ENCODE measurements at regions not wholly inside any gene's neighbourhood (a gene's known extent, or its start where the extent isn't known, plus 50 kb on each side); places are given as distances from the start of the nearest gene placed in this dataset.

DNA sequence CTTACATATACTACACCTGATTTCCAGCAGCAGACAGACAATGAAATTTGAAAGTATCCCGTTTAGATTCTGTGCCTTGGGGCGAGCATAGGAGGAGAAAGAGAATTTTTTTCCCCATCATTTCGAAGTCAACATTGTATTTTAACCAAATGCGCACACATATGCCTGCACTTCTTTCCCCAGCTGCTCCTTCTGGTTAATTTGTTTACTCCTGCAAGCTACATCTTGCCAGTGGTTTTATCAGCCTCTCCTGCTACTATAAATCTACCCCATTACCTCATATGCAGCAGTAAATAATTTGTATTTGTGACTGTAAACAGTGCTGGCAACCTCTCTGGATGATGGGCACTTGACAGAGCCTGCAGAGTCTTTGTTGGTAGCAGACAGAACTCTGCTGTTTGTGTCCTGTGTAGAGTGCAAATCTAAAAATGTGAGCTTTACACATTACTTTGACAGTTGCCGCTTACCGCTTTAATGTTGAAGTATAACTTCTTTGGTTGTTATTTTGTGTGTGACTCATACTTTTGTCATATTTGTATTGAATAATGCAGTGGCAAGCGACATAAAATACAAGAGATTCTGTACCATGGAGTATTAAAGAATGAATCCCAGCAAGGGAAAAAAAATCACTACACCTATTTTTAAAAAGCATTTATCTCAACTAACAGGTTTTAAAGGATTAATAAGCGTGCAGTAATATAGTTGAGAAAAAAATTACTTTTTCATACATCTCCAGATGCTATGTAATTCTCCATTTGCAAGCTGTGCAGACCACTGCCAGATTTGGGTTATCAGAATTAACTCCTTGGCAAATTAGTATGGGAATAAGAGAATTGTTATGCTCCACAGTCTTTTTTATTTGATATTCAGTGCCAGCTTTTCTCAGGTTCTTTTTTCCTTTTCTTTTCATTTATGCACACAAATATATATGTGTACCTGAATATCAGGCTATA lies 536.8 kb downstream of the XIRP2 start:
- DNase-seq, result no peak

DNA sequence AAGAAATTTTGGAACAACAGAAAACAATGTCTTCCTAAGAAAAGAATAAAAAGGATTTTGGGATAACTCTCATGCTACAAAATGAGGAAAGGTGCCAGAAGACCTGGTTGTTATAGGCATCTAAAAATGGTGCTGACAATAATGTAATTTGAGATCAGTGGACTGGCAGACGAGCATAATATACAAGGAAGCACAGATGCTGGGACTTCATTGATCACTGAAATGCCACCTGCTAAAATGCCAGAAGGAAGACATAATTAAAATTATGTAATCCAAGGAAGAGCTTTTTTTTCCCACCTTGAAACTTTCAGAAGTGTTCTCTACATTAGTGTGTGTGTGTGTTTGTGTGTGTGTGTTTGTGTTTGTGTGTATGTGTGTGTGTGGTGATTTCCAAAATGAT lies 535.9 kb downstream of the XIRP2 start:
- no peak for DNase-seq

DNA sequence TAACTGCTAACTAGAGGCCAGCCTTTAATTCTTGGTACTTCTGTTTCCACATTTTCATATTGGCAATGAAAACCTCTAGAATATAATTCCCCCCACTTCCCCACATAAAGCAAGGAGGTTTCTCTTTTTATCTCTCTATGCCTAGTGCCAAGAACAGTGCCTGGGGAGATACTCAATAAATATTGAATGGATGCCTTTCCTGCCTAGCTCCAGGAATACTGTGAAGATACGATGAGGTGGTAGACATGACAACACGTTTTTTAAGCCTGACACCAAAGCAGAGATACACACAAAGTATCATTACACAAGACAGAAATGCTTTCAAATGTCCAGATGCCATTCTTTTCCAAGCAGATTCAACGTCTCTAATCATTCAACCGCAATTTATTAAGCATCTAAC lies 535.5 kb downstream of the XIRP2 start:
- DNase-seq, result no peak

DNA sequence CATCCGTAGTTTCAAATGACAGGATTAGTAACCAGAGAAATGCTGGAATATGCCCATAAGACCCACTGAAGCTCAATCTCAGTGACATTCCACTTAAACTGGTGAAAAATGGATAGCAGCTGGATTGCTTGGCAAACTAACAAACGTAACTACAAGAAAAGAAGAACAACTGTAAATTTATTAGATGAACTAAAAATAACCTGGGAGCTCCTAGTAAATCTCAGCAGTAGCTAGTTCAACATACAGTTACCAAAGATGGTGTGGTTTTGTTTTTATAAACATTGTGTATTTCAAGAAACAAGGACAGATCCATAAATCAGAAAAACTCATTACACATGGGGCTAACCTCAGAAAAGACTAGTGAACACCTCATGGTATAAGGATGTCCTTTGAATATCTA lies 531.9 kb downstream of the XIRP2 start:
- DNase-seq, result peak; percentile 5 to 15

DNA sequence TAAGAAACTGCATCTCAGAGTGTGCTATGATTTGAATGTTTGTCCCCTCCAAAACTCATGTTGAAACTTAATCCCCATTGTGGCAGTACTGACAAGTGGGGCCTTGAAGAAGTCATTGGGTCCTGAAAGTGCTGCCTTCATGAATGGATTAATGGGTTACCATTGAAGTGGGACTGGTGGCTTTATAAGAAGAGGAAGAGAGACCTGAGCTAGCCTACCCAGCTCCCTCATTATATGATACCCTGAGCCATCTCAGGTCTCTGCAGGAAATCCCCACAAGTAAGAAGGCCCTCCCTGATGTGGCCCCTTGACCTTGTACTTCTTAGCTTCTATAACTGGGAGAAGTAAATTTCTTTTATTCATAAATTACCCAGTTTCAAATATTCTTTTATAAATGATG lies 526.8 kb downstream of the XIRP2 start:
- no peak for DNase-seq

DNA sequence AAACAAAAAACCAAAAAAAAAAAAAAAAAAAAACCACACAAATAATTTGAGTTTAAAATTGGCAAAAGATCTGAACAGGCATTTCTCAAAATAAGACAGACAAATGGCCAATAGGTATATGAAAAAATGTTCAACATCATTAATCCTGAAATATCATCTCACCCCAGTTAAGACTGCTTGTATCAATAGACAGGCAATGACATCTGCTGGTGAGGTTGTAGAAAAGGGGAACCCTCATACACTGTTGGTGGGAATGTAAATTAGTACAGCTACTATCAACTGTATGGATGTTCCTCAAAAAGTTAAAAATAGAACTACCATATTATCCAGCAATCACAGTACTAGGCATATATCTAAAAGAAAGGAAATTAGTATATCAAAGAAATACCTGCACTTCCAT lies 523.1 kb downstream of the XIRP2 start:
- DNase-seq, result no peak

DNA sequence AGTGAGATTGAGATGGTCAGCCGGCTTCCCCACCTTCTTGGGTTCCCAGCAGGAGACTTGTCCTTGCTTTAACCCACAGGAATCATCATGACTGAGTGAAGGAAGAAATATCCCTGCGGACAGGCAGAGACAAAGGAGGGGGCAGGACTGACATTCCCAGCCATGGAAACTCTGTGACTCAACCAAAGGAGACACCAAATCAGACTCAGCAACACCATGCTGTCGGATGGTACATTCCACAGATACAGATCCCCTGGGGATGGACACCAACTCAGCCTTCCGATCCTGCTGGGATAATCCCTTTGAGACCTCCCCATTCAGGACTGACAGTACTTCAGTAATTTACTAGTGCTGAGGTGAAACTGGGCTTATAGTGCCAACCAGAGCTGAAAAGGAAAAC lies 518.3 kb downstream of the XIRP2 start:
- DNase-seq, result no peak

DNA sequence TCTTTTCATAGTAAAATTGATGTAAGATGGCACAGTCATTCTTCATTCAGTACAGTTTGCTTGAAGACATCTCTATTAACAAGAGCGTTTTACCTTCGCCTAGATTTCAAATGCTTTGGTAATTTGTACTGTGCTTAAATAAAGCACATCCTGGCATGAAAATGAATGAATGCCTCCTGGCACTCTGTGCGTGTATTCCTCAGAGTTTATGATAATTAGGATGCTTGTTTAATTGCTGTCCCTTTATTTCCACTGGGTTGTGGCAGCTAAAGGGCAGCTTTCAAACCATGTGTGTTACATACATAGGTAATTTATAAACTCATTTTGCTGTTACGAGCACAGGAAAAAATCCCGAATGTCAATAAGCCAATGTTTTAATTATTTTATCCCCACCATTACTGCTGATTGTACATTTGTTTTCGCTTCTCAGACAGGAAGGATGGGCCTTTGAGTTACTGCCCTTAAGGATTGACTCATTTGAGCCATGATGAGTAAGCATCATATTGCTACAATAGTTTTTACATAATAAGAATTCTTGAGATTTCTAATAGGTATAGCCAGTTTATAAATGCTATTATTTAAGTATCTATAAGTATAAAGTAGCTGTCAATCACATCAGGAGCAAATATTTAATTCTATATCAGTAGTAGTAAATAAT lies 516.5 kb downstream of the XIRP2 start:
- DNase-seq, result no peak

DNA sequence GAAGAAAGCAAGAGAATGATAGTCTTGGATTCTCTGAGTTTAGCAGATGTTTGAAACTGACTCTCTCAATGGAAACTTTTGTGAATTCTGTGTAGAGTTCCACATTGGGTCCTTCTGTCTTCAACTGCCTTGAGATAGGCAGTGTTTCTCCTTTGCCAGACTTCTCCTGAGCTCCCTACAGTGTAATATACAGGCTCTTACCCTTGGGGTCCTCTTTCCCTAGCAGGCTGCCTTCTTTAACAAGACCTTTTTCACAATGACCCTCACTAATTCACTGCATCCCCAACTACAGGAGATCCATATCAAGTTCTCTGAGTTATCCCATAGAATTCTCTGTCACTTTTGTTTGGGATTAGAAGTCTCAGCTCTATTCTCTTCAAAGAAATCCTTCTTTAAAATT lies 513.0 kb downstream of the XIRP2 start:
- DNase-seq, result no peak

DNA sequence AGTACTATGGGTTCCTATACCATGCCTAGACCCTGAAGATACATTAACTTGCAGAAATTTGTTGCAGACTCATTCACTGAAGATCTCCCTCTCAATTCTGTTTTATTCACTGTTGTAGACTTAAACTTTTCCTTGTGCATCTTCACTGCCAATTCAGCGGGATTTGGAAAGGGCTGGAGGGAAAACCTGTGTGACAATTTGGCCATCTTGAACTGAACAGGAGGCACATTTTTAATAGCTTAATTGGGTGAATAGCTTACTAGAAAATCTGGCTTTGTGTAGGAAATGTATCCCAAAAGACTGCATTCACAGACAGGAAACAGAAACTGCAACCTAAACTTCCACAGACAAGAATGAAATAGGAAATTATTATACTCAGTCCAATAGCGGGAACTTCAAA lies 512.3 kb downstream of the XIRP2 start:
- DNase-seq, result no peak

DNA sequence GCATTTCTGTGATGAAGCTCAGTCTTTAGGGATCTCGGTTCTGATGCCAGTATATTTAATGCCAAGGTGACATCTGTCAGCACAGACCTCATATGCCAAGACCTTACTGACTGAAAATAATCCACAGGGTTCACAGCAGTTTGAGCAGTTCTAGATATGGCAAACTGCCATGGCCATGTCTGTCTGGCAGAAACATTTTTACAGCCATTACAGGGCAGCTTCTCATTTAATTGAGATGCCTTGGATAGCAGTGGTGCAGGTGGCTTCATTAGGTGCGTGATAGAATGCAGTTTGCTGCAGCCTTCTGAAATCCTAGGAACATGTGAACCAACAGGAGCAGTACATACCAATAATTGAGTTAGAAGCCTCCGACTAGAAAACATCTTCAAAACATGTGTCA lies 510.6 kb downstream of the XIRP2 start:
- no peak for DNase-seq

DNA sequence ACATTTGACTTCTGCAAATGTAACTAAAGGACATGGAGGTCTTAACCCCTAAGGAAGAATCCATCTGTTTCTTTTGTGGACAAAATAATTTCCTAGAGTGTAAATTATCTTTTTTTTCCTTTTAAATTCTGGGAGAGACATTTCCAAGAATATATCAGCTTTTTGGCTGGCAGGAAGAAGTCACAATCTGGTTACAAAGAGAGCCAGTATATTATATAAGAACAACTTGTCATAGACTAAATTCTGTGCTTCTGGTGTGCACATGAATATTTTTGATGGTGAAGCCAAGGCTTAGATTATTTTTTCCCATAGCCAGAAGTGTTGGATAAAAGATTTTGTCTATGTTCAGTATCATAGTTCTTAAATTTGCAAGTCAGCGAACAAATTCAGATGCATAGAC lies 500.6 kb downstream of the XIRP2 start:
- DNase-seq, result no peak

DNA sequence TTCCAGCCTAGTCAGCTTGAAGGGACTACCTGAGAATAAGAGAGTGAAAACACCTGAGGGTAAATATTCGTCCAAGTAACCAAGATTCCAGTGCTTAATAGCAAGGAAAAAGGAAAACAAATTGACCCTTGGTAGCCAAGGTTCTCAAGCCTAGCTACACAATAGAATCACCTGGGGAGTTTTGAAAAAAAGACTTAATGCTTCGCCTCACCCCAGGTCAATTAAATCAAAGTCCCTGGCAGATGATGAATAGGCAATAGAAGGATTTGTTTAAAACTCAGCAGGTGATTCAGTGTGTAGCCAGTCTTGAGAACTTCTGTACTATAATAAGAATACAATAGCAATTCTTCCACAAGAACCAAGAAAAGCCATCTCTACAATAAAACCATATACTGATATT lies 500.2 kb downstream of the XIRP2 start:
- no peak for DNase-seq

DNA sequence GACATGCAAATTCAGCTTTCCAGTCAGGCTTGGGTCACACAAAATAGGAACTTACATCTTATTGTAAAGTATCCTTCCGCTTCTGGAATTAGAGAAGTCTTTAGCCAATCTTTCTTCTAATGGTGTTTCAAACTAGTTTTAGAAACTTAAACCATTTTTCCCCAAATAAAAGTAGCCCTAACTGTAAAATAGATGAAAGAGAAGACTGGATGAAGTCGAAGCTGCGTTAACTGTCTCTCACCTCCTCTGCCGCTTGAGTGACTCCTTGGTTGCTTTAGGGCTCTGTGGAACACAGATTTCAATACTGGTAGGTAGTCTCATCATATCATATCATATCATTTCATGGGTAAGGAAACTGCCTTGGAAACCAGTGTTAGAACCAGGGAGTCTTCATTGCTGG lies 498.4 kb downstream of the XIRP2 start:
- no peak for DNase-seq

DNA sequence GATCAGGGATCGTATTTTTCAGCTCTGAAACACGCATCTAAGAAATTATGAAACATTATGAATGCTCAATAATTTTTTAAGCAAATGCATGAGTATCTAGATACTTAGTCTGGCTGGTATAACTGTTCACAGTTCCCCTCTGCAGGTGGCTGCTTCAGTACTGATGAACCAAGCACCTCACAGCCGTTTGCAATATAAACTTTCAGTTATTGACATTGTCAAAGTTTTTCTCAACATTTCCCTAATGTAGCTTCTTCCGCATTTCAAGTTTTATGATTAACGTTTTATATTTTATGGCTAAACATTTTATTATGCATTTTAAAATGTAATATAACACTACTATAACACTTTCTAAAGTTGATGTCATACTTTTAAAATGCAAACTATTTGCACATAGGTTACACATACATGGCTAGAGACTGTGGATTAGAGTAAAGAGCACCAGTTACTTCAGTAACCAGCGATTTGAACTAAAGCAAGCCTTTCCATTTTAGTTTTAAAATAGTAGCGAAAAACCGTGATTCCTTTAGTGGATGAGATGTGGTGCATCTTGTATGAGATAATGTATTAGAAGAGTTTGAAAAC lies 495.4 kb downstream of the XIRP2 start:
- no peak for DNase-seq

DNA sequence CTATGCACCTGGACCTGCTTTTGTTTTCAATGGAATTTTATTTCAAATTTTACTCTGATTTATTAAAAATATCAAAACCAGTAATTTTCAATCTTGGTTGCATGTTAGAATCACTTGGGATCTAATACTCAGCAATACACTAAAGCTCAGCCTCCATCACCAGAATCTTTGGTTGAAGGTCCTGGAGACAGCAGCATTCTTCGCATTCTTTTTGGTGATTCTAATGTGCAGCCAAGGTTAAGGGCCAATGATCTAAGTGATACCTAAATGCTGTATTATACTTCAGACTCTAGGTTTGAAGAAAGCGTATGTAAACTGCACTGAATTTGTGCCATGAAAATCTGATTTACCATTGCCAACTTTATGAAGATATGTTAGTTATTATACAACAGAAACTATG lies 493.1 kb downstream of the XIRP2 start:
- no peak for DNase-seq

DNA sequence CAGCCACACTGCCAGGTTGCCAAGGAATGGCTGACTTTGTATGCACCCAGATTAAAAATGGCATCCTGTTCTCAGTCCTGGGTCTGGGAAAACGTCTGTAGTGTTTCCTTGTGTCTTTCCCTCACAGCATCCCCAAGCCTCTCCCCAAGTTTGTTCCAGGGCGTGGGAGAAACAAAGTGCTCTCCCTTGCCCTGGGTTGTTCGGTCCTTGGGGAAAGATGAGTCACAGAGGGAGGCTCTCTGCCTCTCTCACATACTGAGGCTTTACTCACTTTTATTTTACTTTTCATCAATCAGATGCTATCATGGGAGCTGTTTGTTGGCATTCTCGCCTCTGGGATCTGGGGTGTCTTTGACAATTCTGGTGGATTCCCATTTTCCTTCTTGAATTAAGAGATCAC lies 492.3 kb downstream of the XIRP2 start:
- no peak for DNase-seq

DNA sequence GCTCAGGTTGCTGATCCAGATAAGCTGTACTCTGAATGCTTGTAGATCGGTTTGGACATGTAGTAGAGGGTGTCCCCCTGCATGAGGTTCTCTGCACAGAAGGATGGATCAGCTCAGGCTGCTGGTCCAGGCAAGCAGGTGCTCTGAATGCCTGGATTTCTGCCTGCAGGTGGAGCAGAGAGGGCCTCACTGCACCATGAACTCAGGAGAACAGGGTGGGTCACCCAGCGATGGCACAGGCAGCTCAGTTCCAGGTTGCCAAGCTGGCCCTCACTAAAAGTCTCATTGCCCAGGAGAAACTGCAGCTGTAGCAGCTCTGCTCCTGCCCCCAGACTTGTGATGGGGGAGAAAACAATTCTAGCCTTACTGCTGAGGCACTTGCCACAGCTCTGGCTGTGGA lies 491.8 kb downstream of the XIRP2 start:
- DNase-seq, result no peak

DNA sequence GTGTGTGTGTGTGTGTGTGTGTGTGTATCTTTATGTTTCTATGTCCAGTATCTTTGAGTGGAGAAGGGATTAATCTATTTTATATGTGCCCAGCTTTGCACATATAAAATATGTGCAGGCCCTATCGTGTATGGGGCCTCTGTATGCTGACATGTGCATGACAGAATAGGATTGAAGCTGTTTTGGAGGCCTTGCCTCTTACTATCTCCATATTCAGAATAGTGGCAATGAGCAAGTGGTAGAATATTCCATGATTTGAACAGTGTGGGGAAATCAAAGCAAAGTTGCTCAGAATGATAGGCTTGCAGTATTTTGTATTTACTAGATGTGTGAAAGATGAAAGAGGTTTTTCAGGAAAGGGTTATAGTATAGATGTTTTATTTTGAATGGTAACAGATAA lies 480.8 kb downstream of the XIRP2 start:
- DNase-seq, result no peak

DNA sequence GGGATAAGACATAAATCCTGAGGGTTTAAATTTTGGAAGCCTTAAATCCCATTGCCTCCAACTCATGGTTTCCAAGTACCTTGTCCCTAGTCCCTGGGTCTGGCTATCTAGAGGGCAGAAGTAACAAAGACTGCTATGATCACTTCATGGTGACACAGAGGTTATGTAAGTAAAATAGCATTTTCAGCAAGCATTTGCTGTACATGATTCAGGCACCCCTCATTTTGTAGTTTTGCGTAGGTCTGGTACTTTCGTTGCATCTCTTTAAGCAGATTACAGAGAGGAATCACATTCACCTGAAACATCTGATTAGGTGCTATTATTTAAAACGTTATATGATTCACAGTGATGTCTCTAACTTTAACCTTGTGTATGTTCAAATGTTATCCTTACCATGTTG lies 480.1 kb downstream of the XIRP2 start:
- no peak for DNase-seq

DNA sequence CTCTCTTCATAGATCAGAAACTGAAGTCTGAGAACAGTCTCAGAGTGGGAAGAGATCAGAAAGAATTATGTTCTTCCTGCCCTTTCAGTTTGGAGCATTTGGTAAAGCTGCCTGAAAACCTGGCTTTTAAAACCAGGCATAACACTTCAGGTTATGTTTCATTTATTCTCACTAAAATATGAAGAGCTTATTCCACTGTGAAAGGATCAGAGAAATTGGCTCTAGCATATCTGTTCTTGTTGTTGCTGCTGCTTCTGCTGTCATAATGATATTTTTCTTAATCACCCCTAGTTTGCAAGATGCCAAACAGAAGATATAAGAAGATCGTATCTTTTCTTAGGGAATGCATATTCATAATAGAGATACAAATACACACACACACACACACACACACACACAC lies 476.9 kb downstream of the XIRP2 start:
- no peak for DNase-seq

DNA sequence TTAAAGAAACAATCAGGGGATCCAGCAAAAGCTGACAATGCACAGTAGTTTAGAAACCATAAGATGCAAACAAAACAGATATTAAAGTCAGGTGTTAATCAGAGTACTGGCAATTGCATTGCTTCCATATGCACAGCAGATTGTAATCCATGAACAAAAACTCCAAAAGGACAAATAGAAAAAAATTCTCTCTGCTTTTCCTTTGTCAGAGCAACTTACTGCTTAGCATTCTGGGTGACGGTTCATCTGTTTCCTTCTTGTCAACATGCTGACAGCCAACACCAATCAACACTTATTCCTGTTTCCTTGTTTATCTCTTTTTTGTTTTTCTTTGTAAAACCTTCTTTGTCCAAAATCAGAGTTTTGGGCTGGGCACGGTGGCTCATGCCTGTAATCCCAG lies 473.1 kb downstream of the XIRP2 start:
- DNase-seq, result no peak

DNA sequence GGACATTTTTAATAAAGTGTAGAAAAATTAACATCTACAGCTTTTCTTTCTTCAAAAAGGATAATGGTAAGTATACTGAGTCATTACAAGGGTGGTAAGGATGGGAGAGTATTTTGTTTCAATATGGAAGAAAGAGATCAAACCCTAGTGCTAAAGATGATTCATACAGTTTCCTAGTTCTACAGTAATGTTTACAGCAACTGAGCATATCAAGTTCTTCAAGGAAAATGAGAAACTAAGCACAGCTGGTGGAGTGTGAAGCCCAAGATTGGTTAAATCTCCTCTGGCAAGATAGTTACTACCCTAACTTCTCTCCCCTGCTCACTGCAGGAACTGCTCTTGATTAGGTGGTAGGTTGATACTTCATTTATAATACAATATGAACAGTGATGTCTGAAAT lies 467.5 kb downstream of the XIRP2 start:
- peak; percentile 7 to 12 for DNase-seq
